HG03108 (cell line): ENCODE measurements at regions not wholly inside any gene's neighbourhood (a gene's known extent, or its start where the extent isn't known, plus 50 kb on each side); places are given as distances from the start of the nearest gene placed in this dataset.

Experiments
- ATAC-seq: cut with Tn5 transposase; IDR thresholded peaks from one replicate; pipeline ENCODE4 v1.9.1; 2021; ENCODE audit warnings: moderate library complexity; ENCODE audit not compliant: unreplicated experiment

- ATAC-seq, result no peak
Measured at GRCh38 chr5:87877495-87877894, 391.1 kb downstream of the TMEM161B start.

- ATAC-seq, result no peak
Measured at GRCh38 chr5:87877023-87877422, 391.6 kb downstream of the TMEM161B start.

GRCh38 chr5:87876616-87877015 is 392.0 kb downstream of the TMEM161B start:
- ATAC-seq, result no peak

GRCh38 chr5:87872986-87873385 is 395.7 kb downstream of the TMEM161B start:
- no peak for ATAC-seq

GRCh38 chr5:87868792-87869191 is 399.9 kb downstream of the TMEM161B start:
- ATAC-seq, result no peak

GRCh38 chr5:87867281-87867680 is 401.4 kb downstream of the TMEM161B start:
- no peak for ATAC-seq

- no peak for ATAC-seq
Measured at GRCh38 chr5:87853541-87853940, 415.1 kb downstream of the TMEM161B start.

- ATAC-seq, result no peak
Measured at GRCh38 chr5:87851603-87852002, 417.0 kb downstream of the TMEM161B start.

GRCh38 chr5:87850843-87851242 is 417.8 kb downstream of the TMEM161B start:
- no peak for ATAC-seq

- no peak for ATAC-seq
Measured at GRCh38 chr5:87845734-87846133, 422.9 kb downstream of the TMEM161B start.

GRCh38 chr5:87844866-87845265 is 423.8 kb downstream of the TMEM161B start:
- no peak for ATAC-seq

- no peak for ATAC-seq
Measured at GRCh38 chr5:87844449-87844848, 424.2 kb downstream of the TMEM161B start.

- ATAC-seq, result no peak
Measured at GRCh38 chr5:87836696-87837095, 424.0 kb upstream of the CCNH start.

GRCh38 chr5:87831499-87831898 is 418.8 kb upstream of the CCNH start:
- ATAC-seq, result no peak

GRCh38 chr5:87829217-87829551 is 416.5 kb upstream of the CCNH start:
- no peak for ATAC-seq

- no peak for ATAC-seq
Measured at GRCh38 chr5:87828545-87829216, 416.0 kb upstream of the CCNH start.

- ATAC-seq, result no peak
Measured at GRCh38 chr5:87827539-87827938, 414.8 kb upstream of the CCNH start.

- ATAC-seq, result no peak
Measured at GRCh38 chr5:87826507-87826906, 413.8 kb upstream of the CCNH start.

GRCh38 chr5:87825583-87825982 is 412.9 kb upstream of the CCNH start:
- no peak for ATAC-seq

- no peak for ATAC-seq
Measured at GRCh38 chr5:87807783-87808182, 395.1 kb upstream of the CCNH start.

GRCh38 chr5:87803352-87803751 is 390.6 kb upstream of the CCNH start:
- ATAC-seq, result no peak

- no peak for ATAC-seq
Measured at GRCh38 chr5:87791869-87792268, 379.1 kb upstream of the CCNH start.

- ATAC-seq, result no peak
Measured at GRCh38 chr5:87788416-87788815, 375.7 kb upstream of the CCNH start.
